Breast epithelium (tissue), 4 donors: ENCODE measurements at regions not wholly inside any gene's neighbourhood (a gene's known extent, or its start where the extent isn't known, plus 50 kb on each side); places are given as distances from the start of the nearest gene placed in this dataset.

Experiments used
- DNase-seq, 2 donors: peaks; one replicate each; pipeline ENCODE4 v3.0.0-alpha.2; 2019; ENCODE audit warnings: low spot score in 2 of 2
- H3K27ac ChIP-seq, 2 donors: fragments of 200-600 bp; sonication (generic) in 1 of 2; one replicate each; pipeline ENCODE4 v1.5.1; 2016 to 2019; ENCODE audit warnings: mild to moderate bottlenecking in 1 of 2
- H3K27me3 ChIP-seq, 2 donors: fragments of 200-600 bp; sonication (generic) in 1 of 2; one replicate each; pipeline versions ENCODE4 v1.5.1 to v1.6.0; 2017 to 2019; ENCODE audit warnings: control low read depth in 1 of 2, mild to moderate bottlenecking in 1 of 2
- H3K36me3 ChIP-seq: fragments of 200-600 bp; one replicate; pipeline ENCODE4 v1.5.1; 2019
- H3K4me1 ChIP-seq, 2 donors: fragments of 200-600 bp; sonication (generic); one replicate each; pipeline ENCODE4 v1.5.1; 2016 to 2019; ENCODE audit warnings: control low read depth in 1 of 2
- H3K4me3 ChIP-seq, 3 donors: fragments of 200-600 bp; sonication (generic); 1 replicate in 2 of 3; 2 replicates in 1 of 3; pipeline ENCODE4 v1.5.1; 2016 to 2019; ENCODE audit warnings: mild to moderate bottlenecking in 3 of 3, moderate library complexity in 2 of 3
- H3K9me3 ChIP-seq, 2 donors: fragments of 200-600 bp; sonication (generic) in 1 of 2; one replicate each; pipeline ENCODE4 v1.5.1; 2016 to 2019; ENCODE audit warnings: control low read depth in 1 of 2
- POLR2A ChIP-seq: fragments of 450-650 bp; IDR thresholded peaks from one replicate; pipeline ENCODE4 v1.6.1; 2016; ENCODE audit warnings: antibody characterized with exemption, mild to moderate bottlenecking, moderate library complexity
- POLR2AphosphoS5 ChIP-seq, 3 donors: sonication (generic); formaldehyde crosslinking; IDR thresholded peaks; one replicate each; pipeline ENCODE4 v1.6.1; 2017; ENCODE audit warnings: antibody characterized with exemption in 3 of 3
- intact Hi-C: fragments of 100-400 bp; cut with DNase I; formaldehyde crosslinking; loops from one replicate; pipeline ENCODE4 v1.15.1; 2023; ENCODE audit warnings: low total_unique reads
- TF ChIP-seq, protein P1 (sequence below), 3 donors: fragments of 450-650 bp; IDR thresholded peaks; one replicate each; pipeline ENCODE4 v1.5.1; 2016 to 2017; ENCODE audit warnings: antibody characterized with exemption in 3 of 3, mild to moderate bottlenecking in 3 of 3, moderate library complexity in 3 of 3

DNA sequence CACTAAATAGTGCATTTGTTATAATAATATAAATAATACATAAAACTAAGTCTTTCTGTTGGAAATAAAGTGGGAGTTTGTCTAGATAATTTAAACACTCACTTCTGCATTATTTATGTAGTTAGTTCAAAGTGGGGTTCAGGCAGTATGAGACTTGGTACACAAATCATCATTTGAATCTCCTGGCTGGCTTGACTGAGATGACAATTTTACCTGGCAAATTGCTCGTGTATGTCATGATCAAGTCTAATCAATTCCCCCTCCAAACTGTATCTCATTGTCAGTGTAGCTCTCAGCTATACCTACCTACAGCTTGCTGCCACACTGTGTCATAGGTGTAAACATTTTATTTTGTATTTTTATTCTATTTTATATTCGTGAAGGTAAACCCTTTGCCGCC lies 563.4 kb upstream of the TENM3 start:
- TF ChIP-seq, protein P1, sequence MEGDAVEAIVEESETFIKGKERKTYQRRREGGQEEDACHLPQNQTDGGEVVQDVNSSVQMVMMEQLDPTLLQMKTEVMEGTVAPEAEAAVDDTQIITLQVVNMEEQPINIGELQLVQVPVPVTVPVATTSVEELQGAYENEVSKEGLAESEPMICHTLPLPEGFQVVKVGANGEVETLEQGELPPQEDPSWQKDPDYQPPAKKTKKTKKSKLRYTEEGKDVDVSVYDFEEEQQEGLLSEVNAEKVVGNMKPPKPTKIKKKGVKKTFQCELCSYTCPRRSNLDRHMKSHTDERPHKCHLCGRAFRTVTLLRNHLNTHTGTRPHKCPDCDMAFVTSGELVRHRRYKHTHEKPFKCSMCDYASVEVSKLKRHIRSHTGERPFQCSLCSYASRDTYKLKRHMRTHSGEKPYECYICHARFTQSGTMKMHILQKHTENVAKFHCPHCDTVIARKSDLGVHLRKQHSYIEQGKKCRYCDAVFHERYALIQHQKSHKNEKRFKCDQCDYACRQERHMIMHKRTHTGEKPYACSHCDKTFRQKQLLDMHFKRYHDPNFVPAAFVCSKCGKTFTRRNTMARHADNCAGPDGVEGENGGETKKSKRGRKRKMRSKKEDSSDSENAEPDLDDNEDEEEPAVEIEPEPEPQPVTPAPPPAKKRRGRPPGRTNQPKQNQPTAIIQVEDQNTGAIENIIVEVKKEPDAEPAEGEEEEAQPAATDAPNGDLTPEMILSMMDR (IDR thresholded peaks at IDR 0.05), result no peak
- TF ChIP-seq POLR2A, result no peak
- TF ChIP-seq POLR2AphosphoS5 (IDR thresholded peaks at IDR 0.05), result no peak
- Histone ChIP-seq H3K4me3 (no peak overlapping the region), H3K27me3 (no peaks in the 10 kb centered on the region), H3K36me3 (no peaks in the 10 kb centered on the region), H3K4me1 (no peaks in the 10 kb centered on the region), H3K27ac (no peak overlapping the region), H3K9me3 (no peaks in the 10 kb centered on the region)
- DNase-seq, result no peak
- intact Hi-C loops, result no loop called here

DNA sequence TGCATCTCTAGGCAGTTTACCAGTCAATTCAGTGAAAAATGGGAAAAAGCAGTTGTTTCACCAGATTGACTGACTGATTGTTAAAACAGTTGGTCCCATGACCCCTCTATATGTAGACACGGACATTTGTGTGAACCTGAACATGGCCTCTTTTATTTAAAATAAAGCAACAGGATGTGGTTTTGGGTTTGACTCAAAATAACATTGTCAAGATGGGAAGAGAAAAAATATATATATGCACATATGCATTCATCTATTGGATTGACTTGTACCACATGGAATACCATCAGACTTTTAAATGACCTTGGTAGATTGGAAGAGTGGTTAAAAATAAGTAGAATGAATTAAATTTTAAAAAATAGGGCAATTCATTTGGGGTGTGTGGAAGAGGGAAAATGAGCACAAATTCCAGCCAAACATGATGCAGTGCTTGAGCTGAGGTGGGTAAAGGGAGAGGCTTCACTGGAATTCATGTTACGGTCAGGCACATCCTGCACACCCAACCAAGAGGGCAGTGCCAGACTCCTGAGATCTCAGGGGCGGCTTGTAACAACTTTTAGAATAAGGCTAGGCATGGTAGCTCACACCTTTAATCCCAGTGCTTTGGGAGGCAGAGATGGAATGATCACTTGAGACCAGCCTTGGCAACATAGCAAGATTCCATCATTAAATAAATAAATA lies 560.7 kb upstream of the TENM3 start:
- Histone ChIP-seq H3K27me3 (no peaks in the 10 kb centered on the region), H3K4me1 (no peaks in the 10 kb centered on the region), H3K9me3 (no peaks in the 10 kb centered on the region), H3K4me3 (no peak overlapping the region), H3K27ac (no peak overlapping the region), H3K36me3 (no peaks in the 10 kb centered on the region)
- intact Hi-C loops, result no loop called here
- DNase-seq, result no peak
- TF ChIP-seq, protein P1 (IDR thresholded peaks at IDR 0.05), result no peak
- TF ChIP-seq POLR2AphosphoS5 (IDR thresholded peaks at IDR 0.05) (no peak), POLR2A (no peak)

DNA sequence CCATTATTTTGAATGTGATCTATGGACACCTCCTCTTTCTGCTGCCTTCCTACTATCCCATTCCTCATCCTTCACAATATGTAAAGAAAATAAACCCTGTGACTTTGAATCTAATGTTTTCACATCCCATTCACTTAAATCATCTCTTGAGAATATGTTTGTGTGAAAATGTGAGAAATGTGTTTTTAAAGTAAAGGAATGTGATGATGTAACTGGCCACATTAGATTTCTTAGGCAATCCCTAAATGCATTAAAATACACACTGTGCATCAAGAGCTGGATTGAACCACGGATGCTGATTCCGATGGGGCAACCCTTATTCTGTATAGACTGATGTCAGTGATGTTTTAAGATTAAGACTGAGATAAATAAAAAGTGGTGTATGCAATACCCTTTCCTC lies 558.9 kb upstream of the TENM3 start:
- Histone ChIP-seq H3K36me3 (no peaks in the 10 kb centered on the region), H3K27ac (no peak overlapping the region), H3K9me3 (no peaks in the 10 kb centered on the region), H3K27me3 (no peaks in the 10 kb centered on the region), H3K4me1 (no peaks in the 10 kb centered on the region), H3K4me3 (no peak overlapping the region)
- TF ChIP-seq, protein P1 (IDR thresholded peaks at IDR 0.05), result no peak
- TF ChIP-seq POLR2AphosphoS5 (IDR thresholded peaks at IDR 0.05), result no peak
- TF ChIP-seq POLR2A, result no peak
- intact Hi-C loops, result no loop called here
- no peak for DNase-seq

DNA sequence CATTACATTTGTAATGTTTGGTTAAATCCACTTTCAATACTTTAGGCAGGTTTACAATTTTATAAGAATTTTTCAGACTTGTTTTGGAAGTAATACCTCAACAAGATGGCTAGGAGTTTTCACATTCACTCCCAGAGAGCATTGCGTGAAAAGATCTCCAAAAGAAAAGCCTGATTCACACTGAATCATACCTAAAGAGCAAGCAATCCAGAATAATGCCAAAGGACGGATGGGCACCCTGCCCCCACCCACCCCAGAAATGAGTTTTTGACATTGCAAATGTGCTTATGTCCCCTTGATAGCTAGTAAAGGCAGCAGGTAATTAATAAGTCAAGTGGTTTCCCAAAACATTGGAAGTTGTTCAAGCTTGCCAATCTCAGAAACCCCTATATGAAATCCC lies 557.7 kb upstream of the TENM3 start:
- Histone ChIP-seq H3K27ac (no peak overlapping the region), H3K4me3 (no peak overlapping the region), H3K9me3 (no peaks in the 10 kb centered on the region), H3K27me3 (no peaks in the 10 kb centered on the region), H3K4me1 (no peaks in the 10 kb centered on the region), H3K36me3 (no peaks in the 10 kb centered on the region)
- TF ChIP-seq POLR2A (no peak), POLR2AphosphoS5 (IDR thresholded peaks at IDR 0.05) (no peak)
- TF ChIP-seq, protein P1 (IDR thresholded peaks at IDR 0.05), result no peak
- DNase-seq, result no peak
- intact Hi-C loops, result no loop called here

DNA sequence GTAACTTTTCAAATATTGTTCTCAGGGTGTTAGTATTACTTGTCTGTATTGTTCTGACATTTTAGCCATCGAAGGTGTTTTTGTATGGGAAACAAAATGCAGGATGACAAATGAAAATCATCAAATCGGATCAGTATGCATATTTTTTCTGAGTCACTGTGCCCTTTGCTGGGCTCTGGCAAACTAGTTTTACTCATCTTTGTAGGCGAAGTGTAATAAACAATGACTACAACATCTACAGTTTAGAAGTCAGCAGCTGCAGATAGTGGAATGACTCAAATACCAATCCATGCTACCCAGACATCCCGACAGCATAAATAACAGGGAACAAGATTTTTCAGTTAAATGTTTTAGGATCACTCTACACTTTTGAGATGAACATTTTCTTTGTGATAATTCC lies 557.3 kb upstream of the TENM3 start:
- H3K36me3 ChIP-seq, result no peaks in the 10 kb centered on the region
- H3K27me3 ChIP-seq, result no peaks in the 10 kb centered on the region
- H3K4me1 ChIP-seq, result no peaks in the 10 kb centered on the region
- DNase-seq, result no peak
- intact Hi-C loops, result no loop called here
- no peaks in the 10 kb centered on the region for H3K9me3 ChIP-seq
- no peak overlapping the region for H3K4me3 ChIP-seq
- no peak overlapping the region for H3K27ac ChIP-seq
- TF ChIP-seq, protein P1 (IDR thresholded peaks at IDR 0.05), result no peak
- TF ChIP-seq POLR2AphosphoS5 (IDR thresholded peaks at IDR 0.05), result no peak
- no peak for TF ChIP-seq POLR2A
